Vagina (tissue), 2 donors: ENCODE measurements at regions not wholly inside any gene's neighbourhood (a gene's known extent, or its start where the extent isn't known, plus 50 kb on each side); places are given as distances from the start of the nearest gene placed in this dataset.

Source experiments
- CTCF ChIP-seq, 3 experiments: fragments of 450-650 bp in 2 of 3; fragments of 200-600 bp in 1 of 3; sonication (generic) in 1 of 3; IDR thresholded peaks; one replicate each; pipeline ENCODE4 v1.5.1; 2017 to 2019; ENCODE audit warnings: antibody characterized with exemption in 3 of 3, mild to moderate bottlenecking in 2 of 3, moderate library complexity in 2 of 3
- POLR2AphosphoS5 ChIP-seq, 2 donors: sonication (generic); formaldehyde crosslinking; IDR thresholded peaks; one replicate each; pipeline ENCODE4 v1.9.0; 2017; ENCODE audit warnings: antibody characterized with exemption in 2 of 2, mild to moderate bottlenecking in 2 of 2, low read depth in 1 of 2; ENCODE audit not compliant: insufficient read depth in 1 of 2

- no peak for TF ChIP-seq CTCF (IDR thresholded peaks at IDR 0.05)
- no peak for TF ChIP-seq POLR2AphosphoS5 (IDR thresholded peaks at IDR 0.05; ENCODE audit: insufficient read depth in 1 of 2, low read depth in 1 of 2)
These were observed 74.2 kb downstream of the RTL9 start for GRCh38 chrX:110432906-110433215.
